ENCODE measurements at regions not wholly inside any gene's neighbourhood (a gene's known extent, or its start where the extent isn't known, plus 50 kb on each side); places are given as distances from the start of the nearest gene placed in this dataset.
"Not testable (repeated sequence)": the region's sequence is repeated elsewhere in the genome, so short reads cannot be mapped to it uniquely, and the experiment has no call there.

- H3K36me3 ChIP-seq (ENCODE audit: low read depth) = no peaks in the 10 kb centered on the region
- ATAC-seq (no peak), DNase-seq (no peak)
- H3K9me3 ChIP-seq = no peaks in the 10 kb centered on the region
- no peak overlapping the region for H3K4me3 ChIP-seq
- TF ChIP-seq CTCF (IDR thresholded peaks at IDR 0.05) = no peak
- intact Hi-C loops (cut with DNase I, micrococcal nuclease) = no loop called here
- no peaks in the 10 kb centered on the region for H3K4me1 ChIP-seq (ENCODE audit: low read depth)
These were observed 400.4 kb upstream of the PTCHD4 start for GRCh38 chr6:48511378-48511777.

GRCh38 chr6:48505621-48506020 is 394.6 kb upstream of the PTCHD4 start:
- H3K36me3 ChIP-seq (ENCODE audit: low read depth) = no peaks in the 10 kb centered on the region
- no peaks in the 10 kb centered on the region for H3K9me3 ChIP-seq
- intact Hi-C loops (cut with DNase I, micrococcal nuclease) = no loop called here
- ATAC-seq = no peak
- H3K4me3 ChIP-seq = no peak overlapping the region
- no peaks in the 10 kb centered on the region for H3K4me1 ChIP-seq (ENCODE audit: low read depth)
- TF ChIP-seq CTCF (IDR thresholded peaks at IDR 0.05) = no peak
- DNase-seq = no peak

- H3K4me3 ChIP-seq; H3K9me3 ChIP-seq; ATAC-seq; H3K4me1 ChIP-seq (ENCODE audit: low read depth); H3K36me3 ChIP-seq (ENCODE audit: low read depth); intact Hi-C loops (cut with DNase I, micrococcal nuclease); DNase-seq: not testable (repeated sequence)
These were observed 382.4 kb upstream of the PTCHD4 start for GRCh38 chr6:48493432-48493831.

- ATAC-seq (no peak), DNase-seq (no peak)
- H3K4me1 ChIP-seq (ENCODE audit: low read depth) = no peaks in the 10 kb centered on the region
- no peaks in the 10 kb centered on the region for H3K36me3 ChIP-seq (ENCODE audit: low read depth)
- no peak overlapping the region for H3K4me3 ChIP-seq
- intact Hi-C loops (cut with DNase I, micrococcal nuclease) = no loop called here
- H3K9me3 ChIP-seq = no peaks in the 10 kb centered on the region
- no peak for TF ChIP-seq CTCF (IDR thresholded peaks at IDR 0.05)
These were observed 379.7 kb upstream of the PTCHD4 start for GRCh38 chr6:48490658-48491057.

- ATAC-seq (no peak), DNase-seq (no peak)
- intact Hi-C loops (cut with DNase I, micrococcal nuclease) = no loop called here
- no peaks in the 10 kb centered on the region for H3K9me3 ChIP-seq
- TF ChIP-seq CTCF (IDR thresholded peaks at IDR 0.05) = no peak
- H3K4me1 ChIP-seq (ENCODE audit: low read depth) = no peaks in the 10 kb centered on the region
- no peak overlapping the region for H3K4me3 ChIP-seq
- H3K36me3 ChIP-seq (ENCODE audit: low read depth) = no peaks in the 10 kb centered on the region
These were observed 375.9 kb upstream of the PTCHD4 start for GRCh38 chr6:48486876-48487275.

GRCh38 chr6:48486373-48486772 is 375.4 kb upstream of the PTCHD4 start:
- no peak for TF ChIP-seq CTCF (IDR thresholded peaks at IDR 0.05)
- DNase-seq (no peak), ATAC-seq (no peak)

More at GRCh38 chr6:48486373-48486772, 375.4 kb upstream of the PTCHD4 start:
- H3K4me3 ChIP-seq = no peak overlapping the region
- no peaks in the 10 kb centered on the region for H3K9me3 ChIP-seq
- no peaks in the 10 kb centered on the region for H3K36me3 ChIP-seq (ENCODE audit: low read depth)
- H3K4me1 ChIP-seq (ENCODE audit: low read depth) = no peaks in the 10 kb centered on the region
- intact Hi-C loops (cut with DNase I, micrococcal nuclease) = no loop called here

Data from mucosa of descending colon (tissue), 3 donors.